Stimulated activated CD4-positive, alpha-beta T cell treated with anti-CD3 and anti-CD28 coated beads, TNF-alpha, amount 100 ng/mL, for 24 hours (primary cell): ENCODE measurements at regions not wholly inside any gene's neighbourhood (a gene's known extent, or its start where the extent isn't known, plus 50 kb on each side); places are given as distances from the start of the nearest gene placed in this dataset.
A peak's percentile ranks its signal among the peaks of the same experiment; 100 is the strongest.
"Not testable (repeated sequence)": the region's sequence is repeated elsewhere in the genome, so short reads cannot be mapped to it uniquely, and the experiment has no call there.

Source experiments
- DNase-seq, 3 experiments: peaks; one replicate each; pipeline ENCODE4 v3.0.0-alpha.2; 2020; ENCODE audit warnings: low read depth in 3 of 3

DNA sequence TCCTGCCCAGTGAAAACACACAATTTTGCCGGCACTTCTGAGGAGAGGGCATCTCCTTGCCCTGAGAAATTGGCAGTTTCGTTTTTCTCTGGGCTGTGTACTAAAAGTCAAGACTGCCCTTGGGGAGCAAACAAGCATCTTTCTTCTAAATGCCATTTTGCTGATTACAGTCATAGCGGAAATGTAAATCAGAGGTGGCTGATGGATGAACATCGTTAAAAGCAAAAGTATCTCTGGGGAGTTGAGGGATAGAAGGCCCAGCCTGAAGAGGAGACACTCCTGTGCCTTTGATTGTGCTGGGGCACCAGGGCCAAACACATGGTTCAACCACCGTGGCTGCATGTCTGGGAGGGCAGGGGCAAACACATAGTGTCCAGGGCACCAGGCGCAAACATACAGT is 49.8 kb downstream of the ABCC12 start:
- DNase-seq: no peak

DNA sequence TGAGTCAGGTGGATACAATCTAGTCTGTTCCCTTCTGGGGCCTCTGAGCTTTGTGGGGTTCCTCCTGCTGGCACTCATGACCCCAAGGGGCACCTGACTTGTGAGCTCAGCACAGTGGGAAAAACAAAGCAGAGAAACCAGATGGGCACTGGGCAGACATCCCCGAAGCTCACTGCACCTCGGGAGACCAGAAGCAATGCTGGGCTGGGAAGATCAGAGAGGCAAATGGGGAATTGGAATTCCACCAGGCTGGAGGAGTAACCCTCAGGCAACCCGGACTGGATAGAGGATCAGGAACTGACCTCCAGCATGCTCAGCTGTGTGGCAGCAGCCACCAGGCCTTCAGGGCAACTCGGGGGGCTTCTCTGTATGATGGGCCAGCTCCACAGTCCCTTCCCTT is 50.3 kb downstream of the ABCC12 start:
- no peak for DNase-seq

- no peak for DNase-seq
Measured at GRCh38 chr16:48103591-48103990, 52.2 kb downstream of the ABCC12 start.

DNA sequence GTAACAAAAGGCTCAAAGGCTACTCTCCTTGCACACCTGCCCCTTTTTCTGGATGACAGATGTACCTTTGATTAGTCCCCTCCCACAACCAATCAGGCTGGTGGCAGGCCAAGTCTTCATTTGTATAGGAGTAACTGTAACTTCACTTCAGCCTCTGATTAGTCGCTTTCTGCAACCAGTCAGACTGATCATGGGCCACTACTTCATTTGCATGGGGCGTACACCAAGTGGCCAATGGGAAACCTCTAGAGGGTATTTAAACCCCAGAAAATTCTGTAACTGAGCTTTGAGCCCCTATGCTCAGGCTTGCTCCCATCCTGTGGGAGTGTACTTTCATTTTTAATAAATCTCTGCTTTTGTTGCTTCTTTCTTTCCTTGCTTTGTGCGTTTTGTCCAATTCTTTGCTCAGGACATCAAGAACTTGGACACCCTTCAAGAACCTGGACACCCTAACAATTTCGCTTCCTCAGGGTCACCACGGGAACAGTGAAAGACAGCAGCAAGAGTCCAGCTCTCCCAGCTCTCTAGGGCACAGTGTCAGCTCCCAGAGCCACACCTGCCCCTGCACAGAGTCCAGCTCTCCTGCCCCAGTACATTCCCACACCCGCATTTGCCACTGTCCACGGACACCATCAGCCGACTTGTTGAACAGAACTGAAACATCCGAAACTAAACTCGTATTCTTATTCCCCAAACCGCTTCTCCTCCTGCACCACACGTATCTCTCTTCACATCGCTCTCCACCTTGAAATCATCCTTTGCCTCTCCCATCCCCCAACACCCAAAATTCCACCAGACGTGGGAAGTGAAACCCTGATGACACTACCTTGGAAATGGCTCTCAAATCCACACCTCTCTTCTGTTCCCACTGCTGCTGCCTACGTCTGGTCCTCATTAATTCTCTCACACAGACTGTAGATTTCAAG is 53.4 kb downstream of the ABCC12 start:
- DNase-seq: no peak

- DNase-seq: peak; percentile 5 to 67 (median 20)
Measured at GRCh38 chr16:48101069-48101674, 54.6 kb downstream of the ABCC12 start.

GRCh38 chr16:48099455-48099854 is 56.3 kb downstream of the ABCC12 start:
- DNase-seq: no peak

DNA sequence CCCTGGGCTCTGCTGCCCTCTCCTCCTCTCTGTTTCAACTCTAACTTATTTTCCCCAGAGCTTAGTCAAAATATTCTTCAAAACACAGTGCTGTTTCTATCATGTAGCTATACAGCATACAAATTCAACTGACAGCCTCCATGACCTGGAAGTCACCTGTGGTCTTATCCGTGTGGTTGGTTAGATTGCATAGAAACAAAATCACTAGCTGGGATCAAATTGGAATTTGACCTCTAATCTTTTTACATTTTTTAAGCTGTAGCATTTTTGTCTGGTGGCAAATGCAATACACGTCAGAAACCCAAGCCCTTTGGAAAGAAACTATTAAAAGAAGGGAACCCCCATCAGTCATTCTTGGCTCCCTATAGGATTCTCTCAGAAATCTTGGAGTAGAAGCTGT is 57.3 kb downstream of the ABCC12 start:
- DNase-seq: no peak

GRCh38 chr16:48091117-48091516 is 64.7 kb downstream of the ABCC12 start:
- DNase-seq: no peak

- no peak for DNase-seq
Measured at GRCh38 chr16:48089053-48089792, 66.6 kb downstream of the ABCC12 start.

GRCh38 chr16:48087639-48088038 is 68.2 kb downstream of the ABCC12 start:
- DNase-seq: no peak

DNA sequence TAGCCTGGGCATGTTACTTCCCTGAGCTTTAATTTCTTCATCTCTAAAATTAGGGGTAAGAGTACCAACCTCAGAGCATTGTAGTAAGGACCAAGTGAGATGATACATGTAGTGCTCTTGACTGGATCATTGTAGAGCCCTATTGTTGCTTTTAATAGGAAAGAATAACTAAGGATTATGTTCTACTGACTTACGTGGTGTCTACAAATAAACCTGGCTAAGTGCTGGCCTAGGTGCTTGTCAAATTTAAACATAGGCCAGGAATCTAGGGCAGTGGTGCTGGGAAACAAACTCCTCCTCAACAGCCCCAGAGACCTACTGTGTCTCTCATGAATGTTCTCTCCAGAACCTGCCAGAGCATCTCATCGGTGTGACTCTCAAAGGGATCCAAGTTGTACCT is 69.4 kb downstream of the ABCC12 start:
- DNase-seq: no peak

GRCh38 chr16:48085729-48086128 is 70.1 kb downstream of the ABCC12 start:
- DNase-seq: no peak

DNA sequence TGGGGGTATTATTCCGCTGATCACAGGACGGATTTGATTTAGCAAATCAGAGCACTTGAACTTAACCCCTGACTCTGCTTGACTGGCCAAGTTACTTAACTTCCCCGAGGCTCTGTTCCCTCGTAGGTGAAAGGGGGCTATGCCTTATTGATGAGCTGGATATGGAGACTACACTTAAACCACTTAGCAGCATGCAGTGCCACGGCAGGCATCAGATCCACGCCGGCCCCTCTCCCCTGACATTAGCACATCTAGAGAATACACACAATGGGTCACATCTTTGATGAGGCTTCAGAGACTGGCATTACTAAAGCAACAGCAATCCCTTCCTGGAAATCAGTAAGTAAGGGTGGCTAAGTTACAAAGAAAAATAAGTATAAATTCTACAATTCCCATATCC is 71.0 kb downstream of the ABCC12 start:
- no peak for DNase-seq

DNA sequence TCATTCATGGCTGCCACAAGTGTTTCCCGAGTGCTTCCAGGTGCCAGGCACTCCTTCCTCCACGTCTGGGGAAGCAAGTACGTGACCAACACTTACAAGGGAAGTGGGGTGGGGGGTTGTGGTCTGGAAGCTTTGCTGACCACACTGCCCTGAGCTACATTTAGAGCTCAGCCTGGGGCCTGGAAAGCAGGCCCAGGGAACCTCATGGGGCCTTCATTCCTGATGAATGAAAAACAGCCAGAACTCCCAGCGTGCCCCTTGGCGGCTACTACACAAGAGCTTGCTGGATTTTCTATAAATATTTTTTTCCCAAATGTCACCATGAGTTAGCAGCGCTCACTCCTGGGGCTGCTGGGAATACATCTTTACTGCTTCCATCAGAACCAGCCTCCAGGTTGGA is 73.3 kb downstream of the ABCC12 start:
- no peak for DNase-seq

DNA sequence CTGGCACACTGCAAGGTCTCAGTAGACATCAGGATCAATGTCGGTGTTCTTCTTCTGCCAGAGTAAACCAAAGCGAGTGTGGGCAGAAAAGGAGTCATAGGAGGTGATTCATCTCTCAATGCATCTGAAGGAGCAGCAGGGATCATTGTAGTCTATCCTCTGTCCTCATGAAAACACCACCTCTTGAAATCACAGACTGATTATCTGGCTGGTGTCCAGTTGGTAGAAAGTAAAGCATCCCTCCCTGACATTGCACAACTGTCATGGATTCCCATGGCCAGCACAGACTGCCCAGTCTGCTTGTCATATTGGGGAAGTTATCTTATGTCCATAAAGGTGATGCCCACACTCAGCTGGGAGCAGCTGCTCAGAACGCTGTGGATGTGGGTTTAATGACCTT is 74.1 kb downstream of the ABCC12 start:
- DNase-seq: no peak

DNA sequence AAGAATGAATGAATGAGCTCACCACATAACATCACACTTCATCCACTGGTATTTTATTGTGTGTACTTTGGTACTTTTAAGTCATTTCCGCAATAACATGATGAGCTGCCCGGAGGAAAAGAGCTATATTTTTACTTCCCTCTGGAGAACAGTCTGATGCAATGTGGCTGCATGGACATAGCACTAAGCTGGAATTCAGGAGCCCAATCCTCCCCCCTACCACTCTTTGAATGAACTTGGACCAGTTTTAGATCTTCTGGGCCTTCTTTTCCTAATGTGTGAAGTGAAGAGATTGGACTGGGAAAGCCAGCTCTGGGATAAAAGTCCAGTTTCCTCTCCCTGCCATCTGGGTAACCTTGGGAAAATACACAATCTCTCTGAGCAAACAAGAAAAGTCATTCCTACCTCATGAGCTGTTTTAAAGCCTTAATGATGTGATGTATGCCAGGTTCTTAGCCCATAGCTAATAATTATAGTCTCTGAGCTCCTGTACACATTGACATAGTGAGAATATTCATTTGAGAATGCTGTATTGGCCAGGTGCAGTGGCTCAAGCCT is 79.3 kb downstream of the ABCC12 start:
- DNase-seq: no peak

GRCh38 chr16:48075398-48075797 is 80.4 kb downstream of the ABCC12 start:
- DNase-seq: no peak

- no peak for DNase-seq
Measured at GRCh38 chr16:48067388-48067787, 88.4 kb downstream of the ABCC12 start.

GRCh38 chr16:48064971-48065370 is 90.8 kb downstream of the ABCC12 start:
- DNase-seq: no peak

GRCh38 chr16:48062681-48063080 is 93.1 kb downstream of the ABCC12 start:
- DNase-seq: no peak

DNA sequence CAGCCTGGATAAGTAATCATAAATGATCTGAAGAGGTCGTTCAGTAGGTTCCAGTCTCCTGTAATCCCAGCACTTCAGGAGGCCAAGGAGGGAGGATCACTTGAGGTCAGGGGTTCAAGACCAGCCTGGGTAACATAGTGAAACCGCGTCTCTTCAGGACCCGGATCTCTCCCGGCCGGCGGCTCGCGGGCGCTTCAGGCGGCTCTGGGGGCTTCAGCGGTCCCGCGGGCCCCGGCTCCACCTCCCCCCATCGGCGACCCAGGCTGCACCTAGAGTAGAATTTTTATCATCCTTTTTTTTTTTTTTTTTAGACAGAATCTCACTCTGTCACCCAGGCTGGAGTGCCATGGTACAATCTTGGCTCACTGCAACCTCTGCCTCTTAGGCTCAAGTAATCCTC is 95.9 kb downstream of the ABCC12 start:
- no peak for DNase-seq

GRCh38 chr16:48059190-48059589 is 96.6 kb downstream of the ABCC12 start:
- not testable (repeated sequence) for DNase-seq
